HepG2 (cell line): ENCODE measurements at regions not wholly inside any gene's neighbourhood (a gene's known extent, or its start where the extent isn't known, plus 50 kb on each side); places are given as distances from the start of the nearest gene placed in this dataset.

Experiments used
- ATAC-seq: fragments of 200-7000 bp; cut with Tn5 transposase; 3 replicates; pipeline ENCODE4 v1.9.1; 2020; ENCODE audit warnings: mild to moderate bottlenecking, moderate library complexity
- BruUV-seq: library from RNA; stranded (reverse); fragments of 400-500 nt; replicated peaks from 2 replicates; lab custom pipeline; 2021; lab: Mats Ljungman, UMichigan
- CTCF ChIA-PET: fragments of 300-600 bp; formaldehyde crosslinking; extraction: SDS; loops from one replicate; lab custom pipeline; 2021; ENCODE audit warnings: low total read pairs, inconsistent platforms, low intra/inter-chr PET ratio; lab: Yijun Ruan, JAX
- POLR2A ChIA-PET: fragments of 350-600 bp; sonication (Branson Sonifier 250); formaldehyde crosslinking; loops from one replicate; lab custom pipeline; 2020; ENCODE audit warnings: antibody characterized with exemption, inconsistent platforms; lab: Yijun Ruan, JAX
- DNase-seq: peaks from one replicate; pipeline ENCODE4 v3.0.0-alpha.2; 2015; ENCODE audit warnings: low spot score
- FAIRE-seq: peaks from 3 replicates; lab custom pipeline; 2011; peaks lifted over from hg19 to GRCh38; lab: Jason Lieb, UNC
- H2AFZ ChIP-seq: one replicate; pipeline ENCODE4 v1.6.1; 2011; ENCODE audit warnings: low read length, inconsistent platforms
- H3K27ac ChIP-seq: fragments of 300-600 bp; 3 replicates; pipeline ENCODE4 v1.8.0; 2011; ENCODE audit warnings: mixed run types, mild to moderate bottlenecking, mixed read lengths, low read length, inconsistent platforms; ENCODE audit not compliant: insufficient read depth; ENCODE audit errors: extremely low read length
- H3K27me3 ChIP-seq, 2 experiments: fragments of 200-600 bp in 1 of 2; 2 replicates in 1 of 2; 3 replicates in 1 of 2; pipeline versions ENCODE4 v1.6.0 to v1.8.0; 2011; ENCODE audit warnings: low read length in 2 of 2, mild to moderate bottlenecking in 2 of 2, moderate library complexity in 2 of 2, inconsistent platforms in 1 of 2; ENCODE audit not compliant: insufficient read depth in 2 of 2, control insufficient read depth in 1 of 2
- H3K36me3 ChIP-seq, 2 experiments: fragments of 200-600 bp in 1 of 2; replicated peaks in 1 of 2; 2 replicates in 1 of 2; 3 replicates in 1 of 2; pipeline versions ENCODE4 v1.5.1 to v1.8.0; 2011; ENCODE audit warnings: low read length in 2 of 2, inconsistent platforms in 1 of 2; ENCODE audit not compliant: insufficient read depth in 2 of 2, control insufficient read depth in 1 of 2
- H3K4me1 ChIP-seq: 2 replicates; pipeline ENCODE4 v1.5.1; 2012; ENCODE audit warnings: low read length, inconsistent platforms; ENCODE audit not compliant: insufficient read depth
- H3K4me2 ChIP-seq: 2 replicates; pipeline ENCODE4 v1.6.0; 2011; ENCODE audit warnings: low read depth, low read length, inconsistent platforms
- H3K4me3 ChIP-seq, 3 experiments: fragments of 200-600 bp in 1 of 3; sonication (generic), shearing (Covaris generic) in 1 of 3; replicated peaks in 1 of 3; 2 replicates each; pipeline ENCODE4 v1.5.1; 2011 to 2016; ENCODE audit warnings: low read length in 3 of 3, inconsistent platforms in 2 of 3, low read depth in 2 of 3, mild to moderate bottlenecking in 2 of 3, control low read depth in 1 of 3, mixed read lengths in 1 of 3; ENCODE audit not compliant: insufficient read depth in 1 of 3
- H3K79me2 ChIP-seq: one replicate; pipeline ENCODE4 v1.6.1; 2011; ENCODE audit warnings: low read length, inconsistent platforms; ENCODE audit not compliant: insufficient read depth
- H3K9ac ChIP-seq: 2 replicates; pipeline ENCODE4 v1.6.0; 2011; ENCODE audit warnings: mild to moderate bottlenecking, low read depth, low read length, inconsistent platforms; ENCODE audit not compliant: insufficient read depth
- H3K9me3 ChIP-seq: 2 replicates; pipeline ENCODE4 v1.5.1; 2012; ENCODE audit warnings: mild to moderate bottlenecking, low read length
- H4K20me1 ChIP-seq: 2 replicates; pipeline ENCODE4 v1.6.0; 2011; ENCODE audit warnings: inconsistent platforms, mild to moderate bottlenecking, low read length, moderate library complexity; ENCODE audit not compliant: insufficient read depth
- CENPX ChIP-seq: sonication (generic); formaldehyde crosslinking; IDR thresholded peaks from 2 replicates; pipeline ENCODE4 v1.9.0; 2021; ENCODE audit warnings: mild to moderate bottlenecking, missing genetic modification reagents, moderate library complexity
- CREB1 ChIP-seq, 2 experiments: fragments of 450-650 bp in 1 of 2; IDR thresholded peaks; 2 replicates each; pipeline ENCODE4 v1.6.1; 2016 to 2017; ENCODE audit warnings: control low read depth in 1 of 2, mild to moderate bottlenecking in 1 of 2, missing compliant biosample characterization in 1 of 2, missing genetic modification characterization in 1 of 2
- ETV6 ChIP-seq: sonication (generic); formaldehyde crosslinking; conservative IDR thresholded peaks from 2 replicates; pipeline ENCODE4 v1.4.0; 2020; ENCODE audit warnings: missing genetic modification reagents
- MAFG ChIP-seq: sonication (generic); formaldehyde crosslinking; IDR thresholded peaks from 2 replicates; pipeline ENCODE4 v1.5.1; 2020; ENCODE audit warnings: mild to moderate bottlenecking, missing genetic modification reagents
- PHF8 ChIP-seq: sonication (generic); formaldehyde crosslinking; IDR thresholded peaks from 2 replicates; pipeline ENCODE4 v1.5.0; 2020; ENCODE audit warnings: missing genetic modification reagents
- POGZ ChIP-seq: sonication (generic); formaldehyde crosslinking; IDR thresholded peaks from 2 replicates; pipeline ENCODE4 v1.4.0; 2020; ENCODE audit warnings: mild to moderate bottlenecking, missing genetic modification reagents
- POLR2G ChIP-seq: fragments of 200-400 bp; formaldehyde crosslinking; IDR thresholded peaks from 2 replicates; pipeline ENCODE4 v1.6.1; 2018; ENCODE audit warnings: mild to moderate bottlenecking, low read depth, low read length, moderate library complexity
- REL ChIP-seq: sonication (generic); formaldehyde crosslinking; conservative IDR thresholded peaks from 2 replicates; pipeline ENCODE4 v1.8.0; 2022; ENCODE audit warnings: mild to moderate bottlenecking, missing genetic modification reagents, moderate library complexity
- TBX2 ChIP-seq: sonication (generic); formaldehyde crosslinking; IDR thresholded peaks from 2 replicates; pipeline ENCODE4 v1.5.0; 2020; ENCODE audit warnings: missing genetic modification reagents, mild to moderate bottlenecking, borderline replicate concordance
- TBX3 ChIP-seq: fragments of 450-650 bp; IDR thresholded peaks from 2 replicates; pipeline ENCODE4 v1.6.1; 2017; ENCODE audit warnings: antibody characterized with exemption, mild to moderate bottlenecking, inconsistent platforms, borderline replicate concordance
- ZFP41 ChIP-seq: sonication (generic); formaldehyde crosslinking; IDR thresholded peaks from 2 replicates; pipeline ENCODE4 v1.4.0; 2020; ENCODE audit warnings: mild to moderate bottlenecking, missing genetic modification reagents, borderline replicate concordance
- ZNF24 ChIP-seq: fragments of 450-650 bp; IDR thresholded peaks from 2 replicates; pipeline ENCODE4 v1.6.1; 2017; ENCODE audit warnings: antibody characterized with exemption, mild to moderate bottlenecking
- ZNF598 ChIP-seq: sonication (generic); formaldehyde crosslinking; IDR thresholded peaks from 2 replicates; pipeline ENCODE4 v1.5.1; 2020; ENCODE audit warnings: mild to moderate bottlenecking, missing genetic modification reagents, borderline replicate concordance
- ZNF616 ChIP-seq: sonication (generic); formaldehyde crosslinking; IDR thresholded peaks from 2 replicates; pipeline ENCODE4 v1.5.0; 2020; ENCODE audit warnings: low read depth, mild to moderate bottlenecking, missing genetic modification reagents
- WGBS: methylation state at CpG from one replicate; pipeline ENCODE4 v1.1.6; 2017; ENCODE audit warnings: low lambda C conversion rate; 5-methylcytosine and 5-hydroxymethylcytosine counted together
- in situ Hi-C: cut with HindIII; loops from 2 replicates; pipeline ENCODE4 v1.10.0; 2017; ENCODE audit warnings: low pct_unique_long_range_greater_than_20kb; ENCODE audit not compliant: extremely low pct_ligation_motif_present
- intact Hi-C: fragments of 100-400 bp; cut with micrococcal nuclease; formaldehyde crosslinking; loops from one replicate; pipeline ENCODE4 v1.10.0; 2022; ENCODE audit not compliant: unreplicated experiment
- TF ChIP-seq, protein P1 (sequence below): sonication (generic); formaldehyde crosslinking; conservative IDR thresholded peaks from 2 replicates; pipeline ENCODE4 v1.4.0; 2020; ENCODE audit warnings: missing genetic modification reagents
- TF ChIP-seq, protein P2 (sequence below): sonication (generic); formaldehyde crosslinking; IDR thresholded peaks from 2 replicates; pipeline ENCODE4 v1.4.0; 2020; ENCODE audit warnings: missing genetic modification reagents
- TF ChIP-seq, protein P3 (sequence below): sonication (generic); formaldehyde crosslinking; conservative IDR thresholded peaks from 2 replicates; pipeline ENCODE4 v1.8.0; 2022; ENCODE audit warnings: mild to moderate bottlenecking, moderate library complexity, missing genetic modification reagents

GRCh38 chr17:72580321-72581127, 459.7 kb downstream of the SOX9 start:
- peak overlapping the region; percentile 70 for H3K9ac ChIP-seq
- no peaks in the 10 kb centered on the region for H3K27me3 ChIP-seq
- BruUV-seq: no TSS peak
- in situ Hi-C loops (no loop called here), intact Hi-C loops (loop anchor here (1.0 to 2.0 kb wide), 3 partner anchors 8 to 14 kb away; no protein-coding TSS in a partner anchor)
- H3K4me2 ChIP-seq: peak overlapping the region; percentile 71
- peak; percentile 98 for FAIRE-seq
- H3K9me3 ChIP-seq: no peaks in the 10 kb centered on the region
- DNase-seq: peak; percentile 100
- no peak overlapping the region for H2AFZ ChIP-seq
- POLR2A ChIA-PET: interaction anchor here (0.8 to 5.2 kb wide), 25 partner anchors 8 to 900 kb away, joined by 3 to 117 read pairs (median 5); no protein-coding TSS in a partner anchor
- peak; percentile 92 for ATAC-seq
- H4K20me1 ChIP-seq: no peaks in the 10 kb centered on the region
- WGBS: 13% methylated on average over 11 of the region's 11 CpGs
- H3K4me1 ChIP-seq: peaks cover 73% of the 10 kb centered on the region
- peak overlapping the region; percentile 80 for H3K27ac ChIP-seq
- H3K36me3 ChIP-seq: 0 out of 5 replicates have a peak, but pooled peaks cover 2 to 4% of the 10 kb centered on the region in 2 experiments
- CTCF ChIA-PET: no interaction called here
- peaks cover 86% of the 10 kb centered on the region for H3K79me2 ChIP-seq
- H3K4me3 ChIP-seq: peak overlapping the region in 1 of 3 experiments; percentile 20; a peak in 1 of 6 replicates
- TF ChIP-seq CENPX (CRISPR knock-in tag): no peak
- TF ChIP-seq ETV6 (CRISPR knock-in tag): no peak
- no peak for TF ChIP-seq ZNF616 (CRISPR knock-in tag)
- TF ChIP-seq, protein P1, sequence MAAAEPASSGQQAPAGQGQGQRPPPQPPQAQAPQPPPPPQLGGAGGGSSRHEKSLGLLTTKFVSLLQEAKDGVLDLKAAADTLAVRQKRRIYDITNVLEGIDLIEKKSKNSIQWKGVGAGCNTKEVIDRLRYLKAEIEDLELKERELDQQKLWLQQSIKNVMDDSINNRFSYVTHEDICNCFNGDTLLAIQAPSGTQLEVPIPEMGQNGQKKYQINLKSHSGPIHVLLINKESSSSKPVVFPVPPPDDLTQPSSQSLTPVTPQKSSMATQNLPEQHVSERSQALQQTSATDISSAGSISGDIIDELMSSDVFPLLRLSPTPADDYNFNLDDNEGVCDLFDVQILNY (CRISPR knock-in tag): no peak
- TF ChIP-seq TBX3: peak; percentile 94; the same call in 1 of the 2 replicates
- TF ChIP-seq ZNF24: no peak
- TF ChIP-seq REL (CRISPR knock-in tag): no peak
- no peak for TF ChIP-seq POLR2G
- peak; percentile 99 for TF ChIP-seq TBX2 (CRISPR knock-in tag)
- TF ChIP-seq, protein P2, sequence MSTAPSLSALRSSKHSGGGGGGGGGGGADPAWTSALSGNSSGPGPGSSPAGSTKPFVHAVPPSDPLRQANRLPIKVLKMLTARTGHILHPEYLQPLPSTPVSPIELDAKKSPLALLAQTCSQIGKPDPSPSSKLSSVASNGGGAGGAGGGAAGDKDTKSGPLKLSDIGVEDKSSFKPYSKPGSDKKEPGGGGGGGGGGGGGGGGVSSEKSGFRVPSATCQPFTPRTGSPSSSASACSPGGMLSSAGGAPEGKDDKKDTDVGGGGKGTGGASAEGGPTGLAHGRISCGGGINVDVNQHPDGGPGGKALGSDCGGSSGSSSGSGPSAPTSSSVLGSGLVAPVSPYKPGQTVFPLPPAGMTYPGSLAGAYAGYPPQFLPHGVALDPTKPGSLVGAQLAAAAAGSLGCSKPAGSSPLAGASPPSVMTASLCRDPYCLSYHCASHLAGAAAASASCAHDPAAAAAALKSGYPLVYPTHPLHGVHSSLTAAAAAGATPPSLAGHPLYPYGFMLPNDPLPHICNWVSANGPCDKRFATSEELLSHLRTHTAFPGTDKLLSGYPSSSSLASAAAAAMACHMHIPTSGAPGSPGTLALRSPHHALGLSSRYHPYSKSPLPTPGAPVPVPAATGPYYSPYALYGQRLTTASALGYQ (CRISPR knock-in tag): peak; percentile 93
- peak; percentile 66; the same call in 1 of the 2 replicates for TF ChIP-seq POGZ (CRISPR knock-in tag)
- peak; percentile 35 for TF ChIP-seq PHF8
- TF ChIP-seq ZNF598 (CRISPR knock-in tag): peak; percentile 66; the same call in 1 of the 2 replicates
- TF ChIP-seq, protein P3, sequence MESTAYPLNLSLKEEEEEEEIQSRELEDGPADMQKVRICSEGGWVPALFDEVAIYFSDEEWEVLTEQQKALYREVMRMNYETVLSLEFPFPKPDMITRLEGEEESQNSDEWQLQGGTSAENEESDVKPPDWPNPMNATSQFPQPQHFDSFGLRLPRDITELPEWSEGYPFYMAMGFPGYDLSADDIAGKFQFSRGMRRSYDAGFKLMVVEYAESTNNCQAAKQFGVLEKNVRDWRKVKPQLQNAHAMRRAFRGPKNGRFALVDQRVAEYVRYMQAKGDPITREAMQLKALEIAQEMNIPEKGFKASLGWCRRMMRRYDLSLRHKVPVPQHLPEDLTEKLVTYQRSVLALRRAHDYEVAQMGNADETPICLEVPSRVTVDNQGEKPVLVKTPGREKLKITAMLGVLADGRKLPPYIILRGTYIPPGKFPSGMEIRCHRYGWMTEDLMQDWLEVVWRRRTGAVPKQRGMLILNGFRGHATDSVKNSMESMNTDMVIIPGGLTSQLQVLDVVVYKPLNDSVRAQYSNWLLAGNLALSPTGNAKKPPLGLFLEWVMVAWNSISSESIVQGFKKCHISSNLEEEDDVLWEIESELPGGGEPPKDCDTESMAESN (CRISPR knock-in tag): no peak
- TF ChIP-seq ZFP41 (CRISPR knock-in tag): no peak
- TF ChIP-seq MAFG: no peak
- peak; percentile 57; the same call in 1 of the 2 replicates for TF ChIP-seq CREB1 (IDR thresholded peaks at IDR 0.05)
- TF ChIP-seq CREB1 (CRISPR knock-in tag; IDR thresholded peaks at IDR 0.05): peak; percentile 85
